AG20443 (cell line): ENCODE measurements at regions not wholly inside any gene's neighbourhood (a gene's known extent, or its start where the extent isn't known, plus 50 kb on each side); places are given as distances from the start of the nearest gene placed in this dataset.
A peak's percentile ranks its signal among the peaks of the same experiment; 100 is the strongest.
"Not testable (repeated sequence)": the region's sequence is repeated elsewhere in the genome, so short reads cannot be mapped to it uniquely, and the experiment has no call there.

Source experiments
- DNase-seq: peaks from one replicate; pipeline ENCODE4 v3.0.0; 2012; ENCODE audit warnings: low spot score, mixed read lengths

GRCh38 chr4:103307453-103308247 lies 109.5 kb upstream of the CENPE start:
- DNase-seq = no peak

GRCh38 chr4:103306870-103307375 lies 108.8 kb upstream of the CENPE start:
- DNase-seq = peak; percentile 7

GRCh38 chr4:103305355-103305754 lies 107.2 kb upstream of the CENPE start:
- no peak for DNase-seq

- DNase-seq = no peak
Measured at GRCh38 chr4:103303011-103303410, 104.9 kb upstream of the CENPE start.

- DNase-seq = no peak
Measured at GRCh38 chr4:103292959-103293358, 94.8 kb upstream of the CENPE start.

GRCh38 chr4:103292373-103292772 lies 94.2 kb upstream of the CENPE start:
- no peak for DNase-seq

- DNase-seq = no peak
Measured at GRCh38 chr4:103289186-103289585, 91.0 kb upstream of the CENPE start.

- DNase-seq = no peak
Measured at GRCh38 chr4:103272174-103272573, 74.0 kb upstream of the CENPE start.

- no peak for DNase-seq
Measured at GRCh38 chr4:103268746-103269145, 70.6 kb upstream of the CENPE start.

GRCh38 chr4:103264905-103265304 lies 66.8 kb upstream of the CENPE start:
- DNase-seq = no peak

GRCh38 chr4:103256068-103256467 lies 57.9 kb upstream of the CENPE start:
- DNase-seq = not testable (repeated sequence)
